ENCODE measurements at regions not wholly inside any gene's neighbourhood (a gene's known extent, or its start where the extent isn't known, plus 50 kb on each side); places are given as distances from the start of the nearest gene placed in this dataset.

GRCh38 chr3:181432992-181433391, 278.7 kb upstream of the SOX2 start:
- no peak for TF ChIP-seq CTCF (conservative IDR thresholded peaks at IDR 0.05; ENCODE audit: low read depth, low read length)
- TF ChIP-seq EZH2 (IDR thresholded peaks at IDR 0.05; ENCODE audit: borderline replicate concordance, low read depth, low read length, poor library complexity, severe bottlenecking): no peak

Data from A673 (cell line).